ENCODE measurements at regions not wholly inside any gene's neighbourhood (a gene's known extent, or its start where the extent isn't known, plus 50 kb on each side); places are given as distances from the start of the nearest gene placed in this dataset.
"Not testable (repeated sequence)": the region's sequence is repeated elsewhere in the genome, so short reads cannot be mapped to it uniquely, and the experiment has no call there.

DNA sequence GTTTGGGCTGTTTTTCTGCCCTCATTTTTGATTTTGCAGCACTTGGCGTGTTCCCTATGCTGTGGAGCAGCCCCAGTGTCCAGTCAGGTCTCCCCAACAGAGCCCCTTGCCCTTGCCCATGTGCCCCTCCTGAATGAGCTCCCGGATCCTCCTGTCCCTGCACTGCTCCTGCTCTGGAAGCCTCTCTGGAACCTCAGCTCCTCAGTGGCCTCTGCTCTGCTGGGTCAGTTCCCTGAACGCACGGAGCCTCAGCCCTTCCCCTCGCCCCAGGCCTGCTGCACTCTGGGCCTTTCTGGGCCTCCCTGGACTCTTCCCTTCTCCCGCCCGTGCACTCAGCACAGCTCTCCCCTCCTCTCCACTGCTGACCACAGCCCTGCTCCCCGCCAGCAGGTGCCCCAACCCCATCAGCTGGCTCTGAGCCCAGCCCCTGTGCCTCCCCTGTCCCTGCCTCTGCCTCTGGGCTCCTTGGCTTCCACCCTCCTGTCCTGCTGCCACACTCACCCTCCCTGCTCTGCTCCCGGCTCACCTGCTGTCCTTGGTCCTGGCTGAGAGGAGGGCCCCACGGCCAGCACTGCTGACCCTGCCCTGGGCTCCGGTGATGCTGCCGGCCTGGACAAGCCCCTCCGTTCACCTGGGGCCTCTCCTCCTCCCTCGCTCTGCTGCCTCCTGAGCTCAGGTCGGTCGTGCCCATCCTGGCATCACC lies 220.6 kb downstream of the TMEM121 start:
- H3K27me3 ChIP-seq (replicated peaks in 1 of 4; ENCODE audit: control insufficient read depth in 3 of 4, extremely low read depth in 1 of 4, insufficient read depth in 3 of 4, low read length in 3 of 4); H3K79me2 ChIP-seq (ENCODE audit: control insufficient read depth in 1 of 2, insufficient read depth in 2 of 2, low read length in 2 of 2); H3K4me3 ChIP-seq (ENCODE audit: extremely low read depth in 1 of 4, insufficient read depth in 2 of 4, low read depth in 3 of 4, low read length in 4 of 4); H3K4me1 ChIP-seq (replicated peaks in 1 of 4; ENCODE audit: control insufficient read depth in 3 of 4, insufficient read depth in 4 of 4, low read length in 3 of 4); H4K5ac ChIP-seq (ENCODE audit: insufficient read length, low read depth, low read length); H3K79me1 ChIP-seq (ENCODE audit: low read depth, low read length); H2BK15ac ChIP-seq (ENCODE audit: low read length); H2BK20ac ChIP-seq (ENCODE audit: low read length); H3K36me3 ChIP-seq (ENCODE audit: control insufficient read depth in 2 of 4, insufficient read depth in 4 of 4, low read length in 3 of 4); H4K20me1 ChIP-seq (replicated peaks in 1 of 2; ENCODE audit: control insufficient read depth in 1 of 2, insufficient read depth in 2 of 2, low read length in 2 of 2); POLR2A ChIA-PET (ENCODE audit: partially characterized antibody); H3K4me2 ChIP-seq (ENCODE audit: insufficient read depth in 1 of 2, low read depth in 2 of 2, low read length in 2 of 2); FAIRE-seq; H3K23ac ChIP-seq (ENCODE audit: insufficient read length); H3K56ac ChIP-seq (replicated peaks; ENCODE audit: insufficient read length, low read depth, low read length); H4K91ac ChIP-seq (replicated peaks; ENCODE audit: insufficient read length, low read length); DNase-seq (ENCODE audit: low read depth in 1 of 2, low spot score in 2 of 2); H2BK12ac ChIP-seq (ENCODE audit: low read depth, low read length); H2BK120ac ChIP-seq (replicated peaks; ENCODE audit: low read depth, low read length); H3K27ac ChIP-seq (ENCODE audit: low read depth, low read length); H3K14ac ChIP-seq (ENCODE audit: insufficient read length); H3K23me2 ChIP-seq (ENCODE audit: low read depth, low read length); H3K4ac ChIP-seq (replicated peaks; ENCODE audit: insufficient read length, low read depth, low read length); H2AK5ac ChIP-seq (ENCODE audit: low read depth, low read length); H4K8ac ChIP-seq (ENCODE audit: extremely low read depth, insufficient read depth, low read length); H3K18ac ChIP-seq (ENCODE audit: extremely low read depth, low read length); H3K9ac ChIP-seq (replicated peaks in 1 of 4; ENCODE audit: extremely low read depth in 1 of 4, low read depth in 3 of 4, low read length in 3 of 4); CTCF ChIA-PET (ENCODE audit: partially characterized antibody); H2BK5ac ChIP-seq (ENCODE audit: low read depth, low read length); H2AFZ ChIP-seq (ENCODE audit: low read length): not testable (repeated sequence)
- 78% methylated on average over 6 of the region's 16 CpGs; no CpG with 5 or more reads in 1 of the 2 experiments for WGBS, 2 experiments (ENCODE audit: extremely low coverage in 1 of 2, insufficient coverage in 1 of 2, insufficient read length in 1 of 2, insufficient replicate concordance in 2 of 2, low coverage in 1 of 2, low lambda C conversion rate in 2 of 2, missing lambda C conversion rate in 1 of 2)
- H3K9me3 ChIP-seq (ENCODE audit: insufficient read depth in 2 of 2, low read depth in 1 of 2, low read length in 1 of 2) = peaks cover 21 to 81% of the 10 kb centered on the region in 2 experiments

All from H1 (cell line).